GOT3 (cell line): ENCODE measurements at regions not wholly inside any gene's neighbourhood (a gene's known extent, or its start where the extent isn't known, plus 50 kb on each side); places are given as distances from the start of the nearest gene placed in this dataset.
"Not testable (repeated sequence)": the region's sequence is repeated elsewhere in the genome, so short reads cannot be mapped to it uniquely, and the experiment has no call there.

Source experiments
- DNase-seq: peaks from one replicate; lab custom pipeline; 2025; ENCODE audit warnings: mixed read lengths; lab: John Stamatoyannopoulos, UW

DNA sequence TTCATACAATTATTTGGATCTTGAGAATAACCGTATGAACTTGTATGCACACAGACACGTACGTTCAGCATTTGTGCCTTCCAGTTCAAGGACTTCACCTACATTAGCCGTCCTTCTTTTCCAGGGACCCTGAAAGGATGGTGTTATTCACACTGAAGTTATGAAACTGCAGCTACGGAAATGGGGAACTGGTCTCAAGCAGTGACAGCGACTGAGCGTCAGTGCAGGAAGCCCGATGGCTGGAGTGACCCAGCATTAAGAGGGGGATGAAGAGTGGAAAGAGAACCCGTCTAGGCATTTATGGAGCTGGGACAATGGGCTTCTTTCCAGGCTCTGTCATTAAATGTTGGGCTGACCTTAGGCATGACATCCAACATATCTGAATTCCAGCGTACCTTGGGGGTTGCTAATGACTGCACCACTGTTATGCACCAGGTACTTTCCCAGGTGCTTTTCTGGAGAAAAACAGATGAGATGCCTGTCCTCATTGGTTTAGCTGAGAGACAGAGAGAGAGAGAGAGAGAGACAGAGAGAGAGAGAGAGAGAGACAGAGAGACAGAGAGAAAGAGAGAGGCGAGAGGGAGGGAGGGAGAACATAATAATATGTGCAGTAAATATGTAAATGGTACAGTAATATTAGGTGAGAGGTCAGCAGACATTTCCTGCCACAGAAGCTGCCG, 204.7 kb upstream of the EXOC2 start:
- no peak for DNase-seq

DNA sequence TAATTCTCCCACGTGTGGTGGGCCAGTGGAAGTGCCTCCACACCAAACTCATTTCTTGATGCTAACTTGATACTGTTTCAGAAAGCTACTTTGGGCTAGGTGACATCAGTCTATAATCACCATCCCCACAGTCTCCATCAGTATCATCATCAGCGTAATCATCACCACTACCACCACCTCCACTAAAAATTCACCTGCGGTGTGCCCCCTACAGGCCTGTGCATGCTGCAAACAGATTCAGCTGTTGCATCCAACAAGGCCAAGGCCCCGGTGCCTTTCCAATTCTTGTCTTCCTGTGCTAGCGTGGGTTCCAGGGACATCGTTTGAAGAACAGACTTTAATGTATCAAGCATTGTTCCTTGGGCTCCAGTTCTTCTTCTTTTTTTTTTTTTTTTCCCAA, 201.3 kb upstream of the EXOC2 start:
- no peak for DNase-seq

DNA sequence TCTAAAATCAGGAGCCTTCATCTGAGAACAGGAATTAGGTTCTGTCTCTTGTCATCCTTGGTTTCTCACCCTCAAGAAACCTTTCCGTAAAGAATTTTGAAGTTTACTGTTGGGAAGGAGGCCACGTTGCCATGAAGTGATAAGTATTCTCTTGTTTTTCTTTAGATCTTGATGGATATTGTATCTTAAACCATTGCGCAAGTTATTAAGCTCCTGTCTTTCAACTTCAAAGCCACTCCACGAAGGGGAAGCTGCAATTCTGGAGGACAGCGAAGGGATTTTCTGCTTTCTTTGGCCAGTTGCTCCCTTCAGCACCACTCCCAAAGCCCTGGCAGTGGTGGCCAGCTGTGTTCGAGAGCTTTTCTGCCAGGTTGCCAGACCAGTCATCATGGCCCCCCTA, 198.1 kb upstream of the EXOC2 start:
- no peak for DNase-seq

DNA sequence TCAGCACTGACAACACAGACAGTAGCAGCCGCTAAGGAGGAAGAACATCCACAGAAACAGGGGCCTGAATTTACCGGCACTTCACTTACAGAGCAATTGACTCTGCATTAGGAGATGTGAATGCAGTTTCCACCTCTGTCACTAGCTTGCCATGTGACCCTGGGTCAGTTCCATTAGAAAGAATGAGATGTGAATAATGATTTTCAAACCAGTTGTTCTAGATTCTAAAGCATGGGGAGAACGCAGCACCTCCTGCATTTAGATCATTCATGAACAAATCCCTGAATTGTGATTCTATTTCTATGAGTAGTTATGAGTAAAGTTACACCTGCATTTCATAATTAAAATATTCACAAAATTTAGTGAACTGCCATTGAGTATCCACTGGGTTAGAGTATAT, 197.3 kb upstream of the EXOC2 start:
- no peak for DNase-seq

DNA sequence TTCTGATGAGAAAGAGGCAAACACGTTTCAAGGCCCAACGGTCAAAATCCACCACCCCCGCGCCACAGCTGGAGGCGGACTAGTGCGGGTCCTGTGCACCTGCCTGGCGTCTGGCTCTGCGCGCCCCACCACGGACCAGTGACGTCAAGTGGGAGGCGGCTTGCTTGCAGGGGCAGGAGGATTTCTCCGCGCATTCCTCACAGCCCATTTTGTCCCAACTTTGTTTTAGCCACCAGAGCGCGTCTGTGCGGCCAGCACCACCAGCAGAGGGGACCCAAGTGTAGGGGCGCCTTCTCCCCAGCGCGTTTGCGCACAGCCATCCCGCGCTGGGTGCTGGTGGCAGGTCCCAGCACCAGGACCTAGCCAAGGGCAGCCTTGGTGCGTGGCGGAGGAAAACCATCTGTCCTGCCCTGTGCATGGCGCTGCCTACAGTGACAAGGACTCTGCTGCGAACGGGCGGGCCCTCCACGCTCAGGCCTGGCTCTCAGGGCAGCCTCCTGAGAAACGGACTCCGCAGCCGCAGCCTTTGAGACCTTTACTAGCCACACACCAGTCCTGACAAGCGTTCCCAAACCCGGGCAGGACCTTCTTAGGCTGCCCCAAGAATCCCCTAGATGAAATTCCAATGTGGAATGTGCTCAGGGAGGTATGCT, 194.8 kb upstream of the EXOC2 start:
- DNase-seq, result no peak

DNA sequence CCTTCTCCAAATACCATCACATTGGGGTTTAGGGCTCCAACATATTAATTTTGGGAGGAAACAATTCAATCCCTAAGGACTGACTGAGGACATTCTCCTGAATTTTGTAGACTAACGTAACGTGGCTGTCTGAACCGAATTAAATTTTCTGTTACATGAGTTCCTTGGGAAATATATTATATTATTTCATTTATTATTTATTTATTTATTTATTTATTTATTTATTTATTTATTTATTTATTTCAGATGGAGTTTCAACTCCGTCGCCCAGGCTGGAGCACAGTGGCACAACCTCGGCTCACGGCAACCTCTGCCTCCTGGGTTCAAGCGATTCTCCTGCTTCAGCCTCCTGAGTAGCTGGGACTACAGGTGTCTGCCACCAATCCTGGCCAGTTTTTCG, 193.2 kb upstream of the EXOC2 start:
- not testable (repeated sequence) for DNase-seq

DNA sequence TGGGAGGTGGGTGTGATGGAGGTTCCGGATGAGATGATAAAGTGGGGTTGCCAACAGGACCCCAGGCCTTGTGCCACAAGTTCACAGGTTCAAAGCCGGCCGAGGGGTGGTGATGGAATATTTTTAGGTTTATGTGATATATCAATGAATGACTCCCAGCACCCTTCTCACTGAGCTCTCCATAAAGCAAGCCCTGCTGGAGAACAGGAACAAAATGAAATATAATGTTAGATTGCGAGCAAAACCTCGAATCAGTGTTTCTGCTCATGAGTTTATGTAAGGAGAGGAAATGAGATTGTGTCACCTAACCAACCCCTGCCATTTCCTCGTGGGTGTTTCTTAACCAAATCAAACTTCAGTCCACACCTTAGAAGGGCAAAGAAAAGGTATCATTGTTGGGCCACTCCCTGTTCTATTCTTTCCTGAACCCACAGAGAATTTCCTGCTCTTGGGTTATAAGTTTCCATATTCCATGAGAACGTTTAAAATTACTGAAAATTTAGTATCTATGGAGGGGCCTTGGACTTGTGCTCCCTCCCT, 192.2 kb upstream of the EXOC2 start:
- DNase-seq, result no peak

DNA sequence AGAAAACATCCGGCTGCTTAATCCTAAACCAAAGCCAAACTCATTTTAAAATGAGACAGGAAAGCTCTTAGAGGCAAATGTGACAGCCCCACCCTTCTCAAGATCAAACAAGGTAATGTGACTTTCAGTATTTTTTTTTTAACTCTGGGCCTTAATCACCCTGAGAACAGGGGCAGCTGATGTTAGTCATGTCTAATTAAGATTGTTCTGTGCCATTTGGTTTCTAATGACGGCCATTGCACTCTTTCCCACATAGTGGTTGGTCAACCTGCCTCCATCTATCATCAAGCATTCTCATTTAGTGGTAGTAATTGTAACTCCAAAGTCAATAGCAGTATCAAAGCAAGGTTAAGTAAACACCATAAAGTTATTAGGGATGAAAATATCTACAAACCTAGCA, 191.6 kb upstream of the EXOC2 start:
- no peak for DNase-seq

DNA sequence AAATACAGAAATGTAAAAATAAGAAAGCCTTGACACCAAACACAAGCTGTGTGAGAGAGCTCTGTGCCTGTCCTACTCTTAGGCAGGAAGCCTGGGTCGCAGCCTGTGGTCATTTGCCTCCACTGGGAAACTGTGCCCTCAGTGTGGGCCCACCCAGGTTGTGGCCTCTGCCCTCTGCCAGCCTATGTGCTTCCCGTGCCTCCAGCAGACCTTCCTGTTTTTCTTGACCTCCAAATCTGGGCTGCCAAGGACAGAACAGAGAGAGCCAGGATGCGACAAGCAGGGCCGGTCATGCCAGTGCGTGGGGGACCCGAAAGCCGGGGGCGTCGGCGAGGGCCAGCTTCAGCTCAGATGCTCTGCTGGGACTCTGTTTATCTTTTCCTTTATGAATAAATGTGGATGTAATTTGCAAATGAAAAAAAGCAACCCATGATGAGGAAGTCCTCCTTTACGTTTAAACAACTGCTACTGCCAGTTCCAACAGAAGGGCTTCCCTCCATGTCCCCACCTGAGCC, 189.2 kb upstream of the EXOC2 start:
- no peak for DNase-seq

DNA sequence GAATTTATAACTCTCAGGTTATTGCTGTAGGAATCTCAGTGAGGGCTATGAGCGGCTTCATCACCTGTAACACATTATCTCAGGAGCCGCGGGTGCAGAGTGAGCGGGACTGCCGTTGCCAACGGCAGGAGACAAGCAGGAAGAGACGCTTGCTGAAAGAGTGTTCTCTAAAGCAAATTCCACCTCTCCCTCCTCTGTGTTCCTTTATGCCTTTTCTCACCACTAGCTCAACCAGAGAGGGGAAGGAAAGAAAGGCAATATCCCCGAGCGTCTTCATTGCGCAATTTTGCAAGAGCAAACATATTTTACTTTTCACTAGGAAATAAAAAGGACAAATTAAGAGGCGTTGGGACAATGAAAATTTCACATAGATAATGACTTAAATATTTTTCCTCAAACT, 185.2 kb upstream of the EXOC2 start:
- DNase-seq, result no peak

DNA sequence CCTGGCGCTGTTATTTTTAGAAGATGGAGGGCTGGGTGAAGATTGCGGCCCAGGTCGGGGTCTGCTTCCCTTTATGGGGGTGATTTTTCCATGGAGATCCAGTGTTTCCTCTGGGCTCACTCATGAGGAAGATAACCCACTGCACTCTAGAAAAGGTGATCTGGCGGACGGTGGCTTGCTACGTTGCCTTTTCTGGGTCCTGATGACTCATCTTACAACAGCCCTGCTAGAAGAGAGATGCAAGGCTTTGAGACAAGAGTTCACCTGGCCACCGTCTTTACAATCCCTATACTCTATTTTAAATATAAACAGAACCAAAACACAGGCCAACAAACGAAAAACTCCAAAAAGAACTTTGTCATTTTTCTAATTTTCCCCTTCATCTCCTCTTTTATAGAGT, 182.1 kb upstream of the EXOC2 start:
- DNase-seq, result no peak

DNA sequence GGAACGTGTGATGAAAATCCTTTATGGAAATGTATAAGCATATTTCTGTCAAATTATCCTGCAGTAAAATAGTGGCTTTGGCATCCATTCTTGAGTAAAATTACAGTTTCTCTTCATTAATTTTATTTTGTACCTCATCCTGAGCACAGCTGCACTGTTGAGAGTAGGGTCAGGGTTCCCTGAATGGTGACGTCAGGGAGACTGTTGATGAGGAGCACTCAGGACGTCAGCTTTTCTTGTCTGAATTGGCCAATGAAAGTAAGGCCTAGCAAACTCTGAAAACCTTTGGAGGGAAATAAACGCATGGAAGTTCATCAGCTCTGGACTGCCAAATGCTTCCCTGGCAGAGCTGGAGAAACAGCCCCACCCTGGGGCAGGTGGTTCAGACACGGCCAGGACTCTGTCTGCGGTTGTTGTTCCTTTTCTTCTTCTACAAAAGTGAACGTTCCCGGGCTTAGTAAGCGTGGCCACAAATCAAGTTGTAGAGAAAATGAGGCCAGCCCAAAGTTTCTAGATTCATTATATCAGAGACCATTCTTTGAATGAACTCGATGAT, 179.7 kb upstream of the EXOC2 start:
- no peak for DNase-seq

DNA sequence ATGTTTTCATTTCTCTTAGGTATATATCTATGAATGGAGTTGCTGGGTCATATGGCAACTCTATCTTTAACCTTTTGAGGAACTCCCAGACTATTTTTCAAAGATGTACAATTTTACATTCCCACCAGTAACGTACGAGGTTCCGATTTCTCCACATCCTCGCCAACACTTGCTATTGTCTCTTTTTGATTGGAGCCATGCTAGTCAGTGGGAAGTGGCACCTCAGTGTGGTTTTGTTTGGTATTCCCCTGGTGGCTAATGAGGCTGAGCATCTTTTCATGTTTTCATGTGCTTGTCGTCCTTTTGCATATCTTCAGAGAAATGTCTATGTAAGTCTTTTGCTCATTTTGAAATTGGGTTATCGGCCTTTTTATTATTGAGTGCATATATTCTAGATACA, 178.6 kb upstream of the EXOC2 start:
- no peak for DNase-seq

DNA sequence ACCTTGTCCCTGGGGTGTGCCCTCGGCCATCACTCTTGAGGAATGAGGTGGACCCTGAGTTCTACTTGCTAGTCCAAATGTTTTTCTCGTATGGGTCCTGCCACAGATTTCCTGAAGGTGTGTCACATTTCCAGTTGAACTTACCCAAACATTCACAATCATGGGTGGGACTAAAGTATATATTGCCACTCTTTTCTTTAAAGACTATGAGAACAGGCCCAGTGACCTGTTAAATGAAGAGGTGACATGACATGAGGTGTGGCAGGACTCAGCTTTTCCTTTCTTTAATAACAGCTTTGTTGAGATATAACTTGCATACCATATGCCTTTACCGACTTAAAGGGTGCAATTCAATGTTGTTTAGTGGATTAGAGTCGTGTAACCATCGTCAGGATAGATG, 177.2 kb upstream of the EXOC2 start:
- DNase-seq, result no peak

DNA sequence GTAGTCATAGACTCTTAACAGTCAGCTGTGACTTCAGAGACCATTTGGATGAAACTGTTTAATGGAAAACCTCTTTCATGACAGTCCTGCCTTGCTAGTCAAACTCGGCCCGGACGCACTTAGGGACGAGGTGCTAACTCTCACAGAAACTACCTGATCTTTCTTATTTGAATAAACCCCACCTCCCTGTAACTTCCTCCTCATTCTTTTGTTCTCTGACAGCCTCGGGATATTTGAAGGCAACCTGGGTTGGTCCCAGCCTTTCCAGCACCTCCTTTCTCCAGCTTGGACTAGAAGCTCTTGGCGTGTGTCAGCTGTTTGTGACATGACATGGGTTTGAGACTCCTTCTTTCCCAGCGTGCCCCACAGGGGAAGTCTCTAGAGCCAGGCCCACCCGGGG, 175.3 kb upstream of the EXOC2 start:
- no peak for DNase-seq

DNA sequence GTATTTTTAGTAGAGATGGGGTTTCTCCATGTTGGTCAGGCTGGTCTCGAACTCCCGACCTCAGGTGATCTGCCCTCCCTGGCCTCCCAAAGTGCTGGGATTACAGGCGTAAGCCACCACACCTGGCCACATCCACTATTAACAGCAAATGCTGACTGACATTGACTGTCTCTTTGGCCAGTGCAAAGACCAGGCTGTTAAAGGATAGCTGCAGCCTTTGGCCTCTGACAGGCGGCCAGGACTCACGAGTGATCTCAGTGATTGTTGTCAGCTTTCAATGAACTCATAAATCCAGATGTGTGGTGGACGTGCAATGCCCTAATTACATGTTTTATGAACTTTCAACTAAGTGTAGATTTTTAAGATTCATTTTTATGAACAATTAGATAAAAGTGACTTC, 174.4 kb upstream of the EXOC2 start:
- DNase-seq, result no peak

DNA sequence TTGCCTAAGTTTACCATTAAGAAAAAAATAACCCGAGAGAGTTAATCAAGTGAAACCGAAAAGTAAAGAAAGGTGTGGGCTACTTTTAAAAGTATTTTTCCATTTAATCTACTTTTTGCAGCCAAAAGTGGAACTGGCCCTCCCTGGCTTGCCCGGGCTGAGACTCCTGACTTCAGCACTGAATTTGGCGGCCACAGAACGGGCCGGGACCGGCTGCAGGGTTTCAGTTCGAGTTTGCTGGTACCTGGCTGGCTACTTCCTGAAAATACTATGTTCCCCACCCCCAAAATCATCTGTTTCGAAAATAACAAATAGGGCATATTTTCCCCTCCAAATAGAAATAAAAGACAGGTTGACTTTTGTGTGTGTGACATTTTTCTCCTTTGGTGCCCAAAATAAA, 173.4 kb upstream of the EXOC2 start:
- DNase-seq, result no peak

DNA sequence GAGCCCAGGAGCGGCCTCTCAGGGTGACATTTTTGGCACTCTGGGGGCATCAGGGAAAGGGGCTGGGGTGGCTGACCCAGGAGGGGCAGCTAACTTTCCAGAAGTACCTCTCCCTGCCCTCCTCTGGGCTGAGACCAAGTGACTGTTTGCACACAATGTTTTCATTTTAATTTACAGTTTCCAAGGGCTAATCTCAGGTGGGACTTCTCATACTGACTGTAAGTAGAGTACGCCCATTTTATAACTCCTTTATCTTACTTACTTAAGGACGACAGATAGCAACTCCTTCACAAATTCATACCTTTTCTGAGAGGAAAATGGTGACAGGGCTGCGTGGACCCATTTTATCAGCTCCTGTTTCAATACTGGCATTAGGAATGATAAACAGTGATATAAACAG, 172.9 kb upstream of the EXOC2 start:
- DNase-seq, result no peak

DNA sequence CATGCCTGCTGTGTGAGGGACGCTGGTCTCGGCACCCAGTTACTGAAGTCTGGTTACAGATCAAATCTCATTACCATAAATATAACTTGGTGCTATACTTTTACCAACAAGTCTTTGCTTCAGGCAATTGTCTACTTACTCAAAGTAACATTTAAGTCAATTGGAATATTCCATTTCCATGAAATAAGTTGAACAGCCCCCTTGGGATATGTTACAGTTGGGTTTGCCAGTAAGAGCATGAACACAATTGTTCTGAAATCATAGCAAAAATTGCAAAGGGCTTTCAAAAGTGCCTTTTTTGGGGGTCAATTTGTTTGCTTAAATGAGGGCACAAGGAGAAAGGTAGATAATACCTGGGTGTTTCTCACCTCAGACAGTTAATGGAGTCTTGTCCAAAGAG, 170.9 kb upstream of the EXOC2 start:
- no peak for DNase-seq

DNA sequence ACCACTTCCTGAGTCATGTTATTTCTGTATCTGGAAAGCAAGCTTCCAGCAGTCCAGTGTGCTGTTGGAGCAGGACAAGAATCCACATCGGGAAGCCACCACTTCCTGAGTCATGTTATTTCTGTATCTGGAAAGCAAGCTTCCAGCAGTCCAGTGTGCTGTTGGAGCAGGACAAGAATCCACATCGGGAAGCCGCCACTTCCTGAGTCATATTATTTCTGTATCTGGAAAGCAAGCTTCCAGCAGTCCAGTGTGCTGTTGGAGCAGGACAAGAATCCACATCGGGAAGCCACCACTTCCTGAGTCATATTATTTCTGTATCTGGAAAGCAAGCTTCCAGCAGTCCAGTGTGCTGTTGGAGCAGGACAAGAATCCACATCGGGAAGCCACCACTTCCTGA, 170.2 kb upstream of the EXOC2 start:
- not testable (repeated sequence) for DNase-seq

DNA sequence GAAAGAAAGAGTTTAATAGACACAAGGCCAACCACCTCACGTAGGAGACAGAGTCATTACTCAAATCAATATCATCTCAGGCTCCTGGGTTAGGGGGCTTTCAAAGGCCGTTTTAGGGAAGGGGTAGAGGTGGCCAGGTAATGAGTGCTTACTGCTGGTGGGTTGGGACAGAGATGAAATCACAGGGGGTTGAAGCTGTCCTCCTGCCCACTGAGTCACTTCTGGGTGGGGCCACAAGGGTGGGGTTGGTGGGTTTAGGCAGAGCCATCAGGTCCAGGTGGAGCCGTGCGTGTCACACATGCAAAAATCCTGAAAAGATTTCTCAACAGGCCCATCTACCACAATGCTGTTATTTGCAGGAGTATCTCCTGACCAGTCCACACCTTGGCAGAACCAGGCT, 167.0 kb upstream of the EXOC2 start:
- no peak for DNase-seq

DNA sequence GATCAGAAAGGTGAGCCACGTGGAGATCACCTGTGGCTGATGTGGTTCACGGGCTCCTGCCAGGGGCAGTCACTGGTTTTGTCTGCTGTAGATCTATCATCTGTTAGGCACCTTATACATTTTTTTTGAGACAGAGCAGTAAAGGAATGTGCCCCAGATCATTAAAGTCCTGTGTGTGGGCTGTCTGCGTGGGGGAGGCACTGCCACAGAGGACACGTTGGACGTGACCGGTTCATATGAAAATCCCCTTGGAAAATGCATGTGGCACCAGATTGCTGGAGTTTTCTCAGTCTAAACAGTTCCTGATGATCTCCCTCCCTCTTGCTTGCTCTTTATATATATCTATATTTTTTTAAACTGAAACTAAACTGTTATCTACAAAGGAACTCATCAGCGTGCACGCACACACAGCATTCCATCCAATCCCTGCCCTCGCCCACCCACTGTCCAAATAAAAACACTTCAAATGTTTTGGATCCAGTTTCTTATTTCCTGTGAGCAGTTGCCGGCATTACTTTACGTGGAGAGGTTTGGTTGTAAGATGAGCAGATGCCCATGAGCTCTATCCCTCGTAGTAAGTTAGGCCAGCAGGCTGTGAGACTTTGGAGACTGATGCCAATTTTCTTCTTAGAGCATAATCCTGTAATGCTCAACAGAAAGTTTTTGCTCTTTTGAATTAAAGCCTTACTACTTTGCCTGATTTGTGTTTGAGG, 161.6 kb upstream of the EXOC2 start:
- no peak for DNase-seq

DNA sequence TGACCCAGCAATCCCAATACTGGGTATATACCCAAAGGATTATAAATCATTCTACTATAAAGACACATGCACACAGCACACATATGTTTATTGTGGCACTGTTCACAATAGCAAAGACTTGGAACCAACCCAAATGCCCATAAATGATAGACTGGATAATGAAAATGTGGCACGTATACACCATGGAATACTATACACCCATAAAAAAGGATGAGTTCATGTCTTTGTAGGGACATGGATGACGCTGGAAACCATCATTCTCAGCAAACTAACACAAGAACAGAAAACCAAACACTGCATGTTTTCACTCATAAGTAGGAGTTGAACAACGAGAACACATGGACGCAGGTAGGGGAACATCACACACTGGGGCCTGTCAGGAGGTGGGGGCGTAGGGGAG, 159.3 kb upstream of the EXOC2 start:
- DNase-seq, result not testable (repeated sequence)
